B cell (primary cell): ENCODE measurements at regions not wholly inside any gene's neighbourhood (a gene's known extent, or its start where the extent isn't known, plus 50 kb on each side); places are given as distances from the start of the nearest gene placed in this dataset.

Experiments
- ATAC-seq: fragments of 200-7000 bp; cut with Tn5 transposase; one replicate; pipeline ENCODE4 v1.10.0; 2021; ENCODE audit warnings: low read depth, mild to moderate bottlenecking, moderate number of reproducible peaks, moderate library complexity
- CTCF ChIA-PET: fragments of 350-600 bp; sonication (Branson Sonifier 250); formaldehyde crosslinking; loops from one replicate; lab custom pipeline; 2021; ENCODE audit warnings: antibody characterized with exemption, inconsistent platforms; lab: Charles Lee
- POLR2A ChIA-PET: fragments of 350-600 bp; sonication (Branson Sonifier 250); formaldehyde crosslinking; loops from one replicate; lab custom pipeline; 2021; ENCODE audit warnings: antibody characterized with exemption; lab: Charles Lee
- DNase-seq: peaks from one replicate; pipeline ENCODE4 v3.0.0; 2013
- H2AFZ ChIP-seq: 2 replicates; pipeline ENCODE4 v1.6.1; 2012; ENCODE audit warnings: mild to moderate bottlenecking, low read depth, low read length; ENCODE audit not compliant: insufficient read depth, poor library complexity, severe bottlenecking
- H3K27ac ChIP-seq, 2 donors: 1 replicate in 1 of 2; 2 replicates in 1 of 2; pipeline ENCODE4 v1.5.1; 2012 to 2013; ENCODE audit warnings: low read length in 2 of 2, mild to moderate bottlenecking in 2 of 2, moderate library complexity in 1 of 2
- H3K27me3 ChIP-seq, 4 experiments: fragments of 200-600 bp in 1 of 4; sonication (generic) in 1 of 4; replicated peaks in 1 of 4; 1 replicate in 2 of 4; 2 replicates in 2 of 4; pipeline versions ENCODE4 v1.6.1 to v1.7.0; 2013 to 2016; ENCODE audit warnings: low read length in 3 of 4, mild to moderate bottlenecking in 2 of 4, mixed read lengths in 1 of 4, moderate library complexity in 1 of 4; ENCODE audit not compliant: insufficient read depth in 4 of 4, control insufficient read depth in 3 of 4; ENCODE audit errors: control extremely low read depth in 1 of 4
- H3K36me3 ChIP-seq, 2 experiments: replicated peaks in 1 of 2; 1 replicate in 1 of 2; 2 replicates in 1 of 2; pipeline versions ENCODE4 v1.6.1 to v1.7.1; 2013; ENCODE audit warnings: low read length in 1 of 2; ENCODE audit not compliant: insufficient read depth in 2 of 2, control insufficient read depth in 1 of 2; ENCODE audit errors: control extremely low read depth in 1 of 2, extremely low read depth in 1 of 2
- H3K4me1 ChIP-seq, 2 donors: fragments of 200-600 bp in 1 of 2; sonication (generic) in 1 of 2; 1 replicate in 1 of 2; 2 replicates in 1 of 2; pipeline versions ENCODE4 v1.5.1 to v1.6.1; 2013 to 2017; ENCODE audit warnings: low read length in 2 of 2; ENCODE audit not compliant: control insufficient read depth in 2 of 2, insufficient read depth in 2 of 2
- H3K4me2 ChIP-seq: replicated peaks from 2 replicates; pipeline ENCODE3; 2012; ENCODE audit warnings: mild to moderate bottlenecking, low read depth, low read length; ENCODE audit not compliant: poor library complexity, severe bottlenecking
- H3K4me3 ChIP-seq, 5 experiments: fragments of 200-600 bp in 1 of 5; sonication (generic) in 1 of 5; 1 replicate in 3 of 5; 2 replicates in 2 of 5; pipeline versions ENCODE4 v1.5.1 to v1.7.0; 2011 to 2016; ENCODE audit warnings: low read length in 4 of 5, mild to moderate bottlenecking in 4 of 5, low read depth in 2 of 5, control low read depth in 1 of 5, moderate library complexity in 1 of 5; ENCODE audit not compliant: insufficient read depth in 1 of 5; ENCODE audit errors: control extremely low read depth in 1 of 5, extremely low read depth in 1 of 5
- H3K79me2 ChIP-seq: fragments of 200-600 bp; sonication (generic); one replicate; pipeline ENCODE4 v1.6.0; 2016; ENCODE audit warnings: low read length; ENCODE audit not compliant: control insufficient read depth, insufficient read depth
- H3K9ac ChIP-seq: fragments of 200-600 bp; sonication (generic); 2 replicates; pipeline ENCODE4 v1.6.1; 2017; ENCODE audit warnings: mild to moderate bottlenecking, low read length, moderate library complexity
- H3K9me3 ChIP-seq, 3 donors: one replicate each; pipeline versions ENCODE4 v1.6.1 to v1.7.1; 2013; ENCODE audit warnings: low read length in 2 of 3; ENCODE audit not compliant: control insufficient read depth in 2 of 3, insufficient read depth in 1 of 3; ENCODE audit errors: control extremely low read depth in 1 of 3
- H4K20me1 ChIP-seq: 2 replicates; pipeline ENCODE4 v1.6.0; 2012; ENCODE audit warnings: mild to moderate bottlenecking, low read length; ENCODE audit not compliant: insufficient read depth, control insufficient read depth, poor library complexity, severe bottlenecking
- H3K27ac Mint-ChIP-seq: one replicate; pipeline ENCODE4 v1.8.0; 2021; ENCODE audit warnings: mixed read lengths
- H3K27me3 Mint-ChIP-seq: one replicate; pipeline ENCODE4 v1.8.0; 2021; ENCODE audit warnings: mixed read lengths
- H3K4me1 Mint-ChIP-seq: one replicate; pipeline ENCODE4 v1.8.0; 2021; ENCODE audit warnings: mixed read lengths
- H3K4me3 Mint-ChIP-seq: one replicate; pipeline ENCODE4 v1.8.0; 2021; ENCODE audit warnings: mixed read lengths
- H3K9me3 Mint-ChIP-seq: one replicate; pipeline ENCODE4 v1.8.0; 2022; ENCODE audit warnings: mixed read lengths; ENCODE audit not compliant: insufficient read depth
- CTCF ChIP-seq: fragments of 200-600 bp; IDR thresholded peaks from one replicate; pipeline ENCODE4 v1.8.0; 2022; ENCODE audit warnings: antibody characterized with exemption, mild to moderate bottlenecking
- EZH2 ChIP-seq: IDR thresholded peaks from 2 replicates; pipeline ENCODE4 v1.6.1; 2012; ENCODE audit warnings: borderline replicate concordance, low read depth, mild to moderate bottlenecking, moderate library complexity, low read length; ENCODE audit not compliant: insufficient read depth, poor library complexity, severe bottlenecking
- WGBS: methylation state at CpG from one replicate; pipeline ENCODE4 v1.1.5; 2013; ENCODE audit warnings: missing lambda C conversion rate; ENCODE audit not compliant: insufficient coverage; 5-methylcytosine and 5-hydroxymethylcytosine counted together
- intact Hi-C: fragments of 100-400 bp; cut with micrococcal nuclease; formaldehyde crosslinking; loops from one replicate; pipeline ENCODE4 v1.10.0; 2022

GRCh38 chr6:114558153-114558552, 215.3 kb upstream of the HS3ST5 start:
- no peaks in the 10 kb centered on the region for H4K20me1 ChIP-seq
- ChIA-PET POLR2A (no interaction called here), CTCF (no interaction called here)
- H3K4me2 ChIP-seq, result no peak overlapping the region
- no peaks in the 10 kb centered on the region for H3K79me2 ChIP-seq
- Mint-ChIP-seq H3K4me1 (no peaks in the 10 kb centered on the region), H3K4me3 (no peak overlapping the region), H3K27me3 (no peaks in the 10 kb centered on the region), H3K27ac (no peak overlapping the region), H3K9me3 (no peaks in the 10 kb centered on the region)
- no peaks in the 10 kb centered on the region for H3K36me3 ChIP-seq
- ATAC-seq (no peak), DNase-seq (no peak)
- no peaks in the 10 kb centered on the region for H3K27me3 ChIP-seq
- H3K4me1 ChIP-seq, result no peaks in the 10 kb centered on the region
- intact Hi-C loops, result no loop called here
- H3K9ac ChIP-seq, result no peak overlapping the region
- H3K9me3 ChIP-seq, result no peaks in the 10 kb centered on the region
- no peak overlapping the region for H3K27ac ChIP-seq
- H2AFZ ChIP-seq, result no peak overlapping the region
- no peak overlapping the region for H3K4me3 ChIP-seq
- no peak for TF ChIP-seq EZH2
- TF ChIP-seq CTCF, result no peak

GRCh38 chr6:114556846-114557488, 214.1 kb upstream of the HS3ST5 start:
- H3K9me3 Mint-ChIP-seq, result no peaks in the 10 kb centered on the region
- POLR2A ChIA-PET, result no interaction called here
- WGBS, result 40% methylated on average over 1 of the region's 3 CpGs
- Histone ChIP-seq H3K9me3 (no peaks in the 10 kb centered on the region), H3K4me1 (no peaks in the 10 kb centered on the region), H3K79me2 (no peaks in the 10 kb centered on the region), H3K36me3 (no peaks in the 10 kb centered on the region), H3K27me3 (no peaks in the 10 kb centered on the region), H3K4me2 (no peak overlapping the region), H4K20me1 (no peaks in the 10 kb centered on the region), H3K27ac (no peak overlapping the region), H2AFZ (no peak overlapping the region), H3K9ac (no peak overlapping the region), H3K4me3 (no peak overlapping the region)
- H3K4me3 Mint-ChIP-seq, result no peak overlapping the region
- no peaks in the 10 kb centered on the region for H3K4me1 Mint-ChIP-seq
- H3K27me3 Mint-ChIP-seq, result no peaks in the 10 kb centered on the region
- no peak overlapping the region for H3K27ac Mint-ChIP-seq
- TF ChIP-seq CTCF (no peak), EZH2 (no peak)
- no peak for ATAC-seq
- CTCF ChIA-PET, result no interaction called here
- DNase-seq, result no peak
- intact Hi-C loops, result no loop called here
